Cardiac fibroblast (primary cell): ENCODE measurements at regions not wholly inside any gene's neighbourhood (a gene's known extent, or its start where the extent isn't known, plus 50 kb on each side); places are given as distances from the start of the nearest gene placed in this dataset.

ENCODE experiments used
- DNase-seq, 2 donors: peaks; one replicate each; pipeline versions ENCODE4 v3.0.0 to v3.0.0-alpha.2; 2010; ENCODE audit warnings: low read depth in 2 of 2
- H3K4me3 ChIP-seq, 2 donors: replicated peaks in 1 of 2; 1 replicate in 1 of 2; 2 replicates in 1 of 2; pipeline ENCODE4 v1.5.1; 2011; ENCODE audit warnings: low read depth in 2 of 2, low read length in 2 of 2, mild to moderate bottlenecking in 2 of 2, moderate library complexity in 1 of 2
- TF ChIP-seq, protein P1 (sequence below): IDR thresholded peaks from one replicate; pipeline ENCODE4 v1.5.1; 2011; ENCODE audit warnings: low read depth, mild to moderate bottlenecking, low read length, inconsistent platforms

DNA sequence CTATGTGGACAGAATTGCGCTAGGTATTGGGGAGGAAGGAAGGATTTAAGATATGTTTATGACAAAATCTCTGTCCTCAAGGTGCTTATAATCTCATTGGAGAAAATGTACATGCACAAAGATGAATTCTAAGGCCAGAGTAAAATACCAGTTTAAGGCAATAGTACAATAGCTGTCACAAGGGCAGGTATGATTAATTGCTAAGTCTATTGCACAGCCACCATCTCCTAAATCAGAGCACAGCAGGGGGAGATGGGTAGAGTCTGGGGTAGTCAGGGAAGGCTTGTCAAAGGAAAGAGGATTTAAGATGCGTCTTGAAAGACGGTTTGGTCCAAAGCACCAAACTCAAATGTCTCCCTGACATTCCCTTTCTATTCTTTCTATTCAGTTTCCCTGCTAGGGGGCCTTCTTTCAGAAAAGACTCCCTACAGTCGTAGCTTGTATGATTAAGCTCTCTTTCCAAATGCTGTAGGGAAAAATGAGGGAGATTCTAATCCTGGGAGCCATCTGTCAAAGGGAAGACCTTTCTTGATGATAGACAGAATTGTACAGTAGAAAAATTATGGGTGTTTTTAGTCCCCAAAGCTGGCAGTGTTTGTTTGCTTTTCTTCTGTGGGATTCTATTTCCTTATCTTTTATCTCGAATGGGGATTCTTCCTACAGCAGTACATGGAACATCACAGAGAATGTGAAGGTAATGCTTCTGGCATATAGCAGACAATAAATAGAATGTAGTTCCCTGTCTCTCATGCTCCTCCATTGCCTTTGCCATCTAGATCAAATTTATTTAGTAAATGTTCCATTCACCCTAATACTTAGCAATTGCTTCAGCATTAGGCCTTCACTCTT lies 107.6 kb upstream of the NFIA start:
- TF ChIP-seq, protein P1, sequence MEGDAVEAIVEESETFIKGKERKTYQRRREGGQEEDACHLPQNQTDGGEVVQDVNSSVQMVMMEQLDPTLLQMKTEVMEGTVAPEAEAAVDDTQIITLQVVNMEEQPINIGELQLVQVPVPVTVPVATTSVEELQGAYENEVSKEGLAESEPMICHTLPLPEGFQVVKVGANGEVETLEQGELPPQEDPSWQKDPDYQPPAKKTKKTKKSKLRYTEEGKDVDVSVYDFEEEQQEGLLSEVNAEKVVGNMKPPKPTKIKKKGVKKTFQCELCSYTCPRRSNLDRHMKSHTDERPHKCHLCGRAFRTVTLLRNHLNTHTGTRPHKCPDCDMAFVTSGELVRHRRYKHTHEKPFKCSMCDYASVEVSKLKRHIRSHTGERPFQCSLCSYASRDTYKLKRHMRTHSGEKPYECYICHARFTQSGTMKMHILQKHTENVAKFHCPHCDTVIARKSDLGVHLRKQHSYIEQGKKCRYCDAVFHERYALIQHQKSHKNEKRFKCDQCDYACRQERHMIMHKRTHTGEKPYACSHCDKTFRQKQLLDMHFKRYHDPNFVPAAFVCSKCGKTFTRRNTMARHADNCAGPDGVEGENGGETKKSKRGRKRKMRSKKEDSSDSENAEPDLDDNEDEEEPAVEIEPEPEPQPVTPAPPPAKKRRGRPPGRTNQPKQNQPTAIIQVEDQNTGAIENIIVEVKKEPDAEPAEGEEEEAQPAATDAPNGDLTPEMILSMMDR, result no peak
- H3K4me3 ChIP-seq, result no peak overlapping the region
- DNase-seq, result no peak

DNA sequence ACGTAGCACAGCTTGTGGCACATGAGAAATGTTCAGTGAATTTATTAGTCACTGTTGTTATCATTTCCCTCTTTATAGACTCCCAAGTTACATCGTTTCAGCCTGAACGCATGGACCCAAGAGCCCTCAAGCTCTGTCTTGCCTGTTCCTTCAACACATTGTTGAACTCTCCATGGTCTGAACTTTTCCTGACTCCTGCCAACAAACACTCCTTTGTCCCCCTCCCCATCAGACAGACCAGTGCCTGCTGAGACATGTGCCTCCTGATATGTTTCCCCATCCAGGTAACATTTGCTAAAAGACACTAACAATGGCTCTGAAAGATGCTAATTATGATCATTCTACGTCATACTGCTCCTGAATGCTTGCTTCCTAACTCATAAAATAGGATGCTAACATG lies 108.7 kb upstream of the NFIA start:
- TF ChIP-seq, protein P1, result no peak
- no peak overlapping the region for H3K4me3 ChIP-seq
- DNase-seq, result no peak

DNA sequence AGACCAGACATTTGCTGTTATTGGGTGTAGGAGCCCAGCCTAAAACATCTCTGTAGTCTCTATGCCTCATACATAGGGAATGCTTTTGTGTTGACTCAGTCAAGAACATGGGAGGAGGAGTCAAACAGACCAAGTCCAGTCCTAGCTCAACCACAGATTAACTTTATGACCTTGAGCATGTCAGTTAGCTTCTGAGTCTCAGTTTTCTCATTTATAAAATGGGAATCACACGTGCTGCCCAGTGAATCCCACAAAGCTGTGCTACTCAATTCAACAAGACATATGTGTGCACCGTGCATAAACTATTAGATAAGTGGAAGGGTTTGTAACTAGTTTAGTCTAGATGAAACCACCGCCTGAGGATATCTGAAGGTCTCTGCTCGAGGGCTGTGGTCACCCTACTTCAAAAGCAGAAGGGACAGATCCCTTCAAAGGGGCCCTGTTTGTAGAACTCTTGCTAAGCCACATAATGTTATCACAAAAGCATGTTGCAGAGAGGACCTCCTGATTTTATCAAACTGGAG lies 109.5 kb upstream of the NFIA start:
- H3K4me3 ChIP-seq, result no peak overlapping the region
- peak; percentile 64 to 89 for DNase-seq
- TF ChIP-seq, protein P1, result no peak

DNA sequence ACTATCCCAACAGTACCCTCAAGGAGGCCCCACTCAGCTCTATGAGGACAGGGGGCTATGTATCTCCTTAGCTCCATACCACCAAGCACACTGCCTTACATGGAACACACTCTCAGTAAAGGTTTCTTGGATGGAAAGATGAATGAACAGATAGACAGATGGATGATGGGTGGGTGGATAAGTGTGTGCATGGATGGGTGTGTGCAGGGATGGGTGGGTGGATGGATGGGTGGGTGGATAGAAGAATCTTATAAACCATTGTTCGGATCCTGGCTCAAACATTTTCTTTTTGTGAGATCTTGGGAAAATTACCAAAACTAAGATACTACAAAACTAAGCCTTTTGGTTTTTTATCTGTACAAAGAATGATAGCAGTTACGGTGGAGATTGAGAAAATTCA lies 111.0 kb upstream of the NFIA start:
- no peak overlapping the region for H3K4me3 ChIP-seq
- TF ChIP-seq, protein P1, result no peak
- no peak for DNase-seq

DNA sequence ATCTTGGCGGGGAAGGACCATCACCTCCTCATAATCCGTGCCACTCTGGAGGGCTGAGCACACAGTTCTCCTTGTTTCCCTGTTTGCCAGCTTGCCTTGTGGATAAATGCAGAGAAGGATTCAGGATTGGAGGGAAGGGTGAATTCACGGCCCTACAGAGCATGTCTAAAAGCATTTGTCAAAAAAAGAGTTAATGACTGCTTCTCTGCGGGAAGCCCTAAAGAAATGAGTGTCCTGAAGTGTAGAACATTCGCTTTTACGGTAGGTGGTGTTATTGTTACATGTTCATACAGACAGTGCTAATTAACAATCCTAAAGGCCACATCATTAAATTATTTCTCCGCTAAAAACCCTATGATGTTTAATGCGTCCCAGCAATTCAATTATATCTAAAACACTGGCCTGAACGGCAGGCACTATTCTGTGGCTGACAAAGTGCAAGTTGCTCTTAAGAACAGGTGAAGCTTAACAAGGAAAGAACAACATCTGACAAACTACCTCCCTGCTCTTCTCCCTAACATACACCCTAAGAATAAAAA lies 112.3 kb upstream of the NFIA start:
- DNase-seq, result peak; percentile 53 to 63
- TF ChIP-seq, protein P1, result peak; percentile 45
- H3K4me3 ChIP-seq, result no peak overlapping the region

DNA sequence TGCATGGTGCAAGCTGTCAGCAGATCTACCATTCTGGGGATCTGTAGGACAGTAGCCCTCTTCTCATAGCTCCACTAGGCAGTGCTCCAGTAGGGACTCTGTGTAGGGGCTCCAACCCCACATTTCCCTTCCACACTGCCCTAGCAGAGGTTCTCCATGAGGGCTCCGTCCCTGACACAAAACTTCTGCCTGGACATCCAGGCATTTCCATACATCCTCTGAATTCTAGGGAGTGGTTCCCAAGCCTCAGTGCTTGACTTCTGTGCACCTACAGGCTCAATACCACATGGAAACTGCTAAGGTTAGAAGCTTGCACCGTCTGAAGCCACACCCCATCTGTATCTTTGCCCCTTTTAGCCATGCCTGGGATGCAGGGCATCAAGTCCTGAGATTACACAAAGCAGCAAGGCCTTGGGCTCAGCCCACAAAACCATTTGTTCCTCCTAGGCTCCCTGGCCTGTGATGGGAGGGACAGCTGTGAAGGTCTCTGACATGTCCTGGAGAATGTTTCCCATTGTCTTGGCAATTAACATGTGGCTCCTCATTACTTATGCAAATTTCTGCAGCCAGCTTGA lies 117.0 kb upstream of the NFIA start:
- TF ChIP-seq, protein P1, result no peak
- H3K4me3 ChIP-seq, result no peak overlapping the region
- DNase-seq, result no peak
